ENCODE measurements at regions not wholly inside any gene's neighbourhood (a gene's known extent, or its start where the extent isn't known, plus 50 kb on each side); places are given as distances from the start of the nearest gene placed in this dataset.

GRCh38 chr10:130888493-130888892 lies 423.0 kb downstream of the TCERG1L start:
- H3K4me1 ChIP-seq (ENCODE audit: control insufficient read depth in 5 of 5, insufficient read depth in 5 of 5, low read length in 5 of 5): peaks cover 0 to 9% (median 0%) of the 10 kb centered on the region in 5 donors
- 81 to 87% methylated on average over 2 of the region's 2 CpGs for WGBS, 2 donors
- no peaks in the 10 kb centered on the region for H3K36me3 ChIP-seq (ENCODE audit: control insufficient read depth in 4 of 4, insufficient read depth in 4 of 4, low read length in 4 of 4)
- TF ChIP-seq CTCF (IDR thresholded peaks at IDR 0.05; ENCODE audit: control extremely low read depth, extremely low read depth): no peak
- no peak overlapping the region for H3K4me3 ChIP-seq
- no peak overlapping the region for H3K9ac ChIP-seq (ENCODE audit: insufficient read depth in 1 of 2, low read length in 2 of 2)
- peaks cover 0 to 7% (median 0%) of the 10 kb centered on the region in 4 donors for H3K9me3 ChIP-seq (ENCODE audit: control insufficient read depth in 4 of 4, insufficient read depth in 3 of 4, low read length in 3 of 4)
- H3K27me3 ChIP-seq (ENCODE audit: control insufficient read depth in 3 of 3, insufficient read depth in 3 of 3, low read length in 2 of 3): no peaks in the 10 kb centered on the region
- ATAC-seq (ENCODE audit: insufficient read depth, low FRiP score) (no peak), DNase-seq (no peak)
- no peak overlapping the region for H3K27ac ChIP-seq (ENCODE audit: low read depth in 1 of 2, low read length in 1 of 2)

- 64 to 69% methylated on average over 8 of the region's 8 CpGs for WGBS, 2 donors
- ATAC-seq (ENCODE audit: insufficient read depth, low FRiP score) (no peak), DNase-seq (no peak)
- no peak overlapping the region for H3K9ac ChIP-seq (ENCODE audit: insufficient read depth in 1 of 2, low read length in 2 of 2)
- H3K4me3 ChIP-seq: no peak overlapping the region
- no peaks in the 10 kb centered on the region for H3K27me3 ChIP-seq (ENCODE audit: control insufficient read depth in 3 of 3, insufficient read depth in 3 of 3, low read length in 2 of 3)
- H3K4me1 ChIP-seq (ENCODE audit: control insufficient read depth in 5 of 5, insufficient read depth in 5 of 5, low read length in 5 of 5): peaks cover 0 to 9% (median 0%) of the 10 kb centered on the region in 5 donors
- peaks cover 0 to 7% (median 0%) of the 10 kb centered on the region in 4 donors for H3K9me3 ChIP-seq (ENCODE audit: control insufficient read depth in 4 of 4, insufficient read depth in 3 of 4, low read length in 3 of 4)
- TF ChIP-seq CTCF (IDR thresholded peaks at IDR 0.05; ENCODE audit: control extremely low read depth, extremely low read depth): no peak
- no peaks in the 10 kb centered on the region for H3K36me3 ChIP-seq (ENCODE audit: control insufficient read depth in 4 of 4, insufficient read depth in 4 of 4, low read length in 4 of 4)
- no peak overlapping the region for H3K27ac ChIP-seq (ENCODE audit: low read depth in 1 of 2, low read length in 1 of 2)
Observed at GRCh38 chr10:130889240-130889639, 422.3 kb downstream of the TCERG1L start.

- Histone ChIP-seq H3K9me3 (ENCODE audit: control insufficient read depth in 4 of 4, insufficient read depth in 3 of 4, low read length in 3 of 4) (peaks cover 0 to 7% (median 0%) of the 10 kb centered on the region in 4 donors), H3K27ac (ENCODE audit: low read depth in 1 of 2, low read length in 1 of 2) (no peak overlapping the region), H3K4me1 (ENCODE audit: control insufficient read depth in 5 of 5, insufficient read depth in 5 of 5, low read length in 5 of 5) (peaks cover 0 to 7% (median 0%) of the 10 kb centered on the region in 5 donors), H3K36me3 (ENCODE audit: control insufficient read depth in 4 of 4, insufficient read depth in 4 of 4, low read length in 4 of 4) (no peaks in the 10 kb centered on the region), H3K4me3 (no peak overlapping the region), H3K27me3 (ENCODE audit: control insufficient read depth in 3 of 3, insufficient read depth in 3 of 3, low read length in 2 of 3) (no peaks in the 10 kb centered on the region), H3K9ac (ENCODE audit: insufficient read depth in 1 of 2, low read length in 2 of 2) (no peak overlapping the region)
- DNase-seq (no peak), ATAC-seq (ENCODE audit: insufficient read depth, low FRiP score) (no peak)
- WGBS, 2 donors: 49 to 72% methylated on average over 6 of the region's 6 CpGs
- TF ChIP-seq CTCF (IDR thresholded peaks at IDR 0.05; ENCODE audit: control extremely low read depth, extremely low read depth): no peak
Observed at GRCh38 chr10:130889780-130890179, 421.7 kb downstream of the TCERG1L start.

- H3K27ac ChIP-seq (ENCODE audit: low read depth in 1 of 2, low read length in 1 of 2): no peak overlapping the region
- peaks cover 0 to 7% (median 0%) of the 10 kb centered on the region in 4 donors for H3K9me3 ChIP-seq (ENCODE audit: control insufficient read depth in 4 of 4, insufficient read depth in 3 of 4, low read length in 3 of 4)
- no peak for TF ChIP-seq CTCF (IDR thresholded peaks at IDR 0.05; ENCODE audit: control extremely low read depth, extremely low read depth)
- H3K36me3 ChIP-seq (ENCODE audit: control insufficient read depth in 4 of 4, insufficient read depth in 4 of 4, low read length in 4 of 4): no peaks in the 10 kb centered on the region
- ATAC-seq (ENCODE audit: insufficient read depth, low FRiP score) (no peak), DNase-seq (no peak)
- H3K4me3 ChIP-seq: no peak overlapping the region
- H3K4me1 ChIP-seq (ENCODE audit: control insufficient read depth in 5 of 5, insufficient read depth in 5 of 5, low read length in 5 of 5): peaks cover 0 to 13% (median 0%) of the 10 kb centered on the region in 5 donors
- no peak overlapping the region for H3K9ac ChIP-seq (ENCODE audit: insufficient read depth in 1 of 2, low read length in 2 of 2)
- H3K27me3 ChIP-seq (ENCODE audit: control insufficient read depth in 3 of 3, insufficient read depth in 3 of 3, low read length in 2 of 3): no peaks in the 10 kb centered on the region
- 85 to 89% methylated on average over 11 of the region's 11 CpGs for WGBS, 2 donors
Observed at GRCh38 chr10:130891066-130891465, 420.5 kb downstream of the TCERG1L start.
